HG02852 (cell line): ENCODE measurements at regions not wholly inside any gene's neighbourhood (a gene's known extent, or its start where the extent isn't known, plus 50 kb on each side); places are given as distances from the start of the nearest gene placed in this dataset.
"Not testable (repeated sequence)": the region's sequence is repeated elsewhere in the genome, so short reads cannot be mapped to it uniquely, and the experiment has no call there.

Experiments used
- ATAC-seq: cut with Tn5 transposase; IDR thresholded peaks from one replicate; pipeline ENCODE4 v1.9.1; 2021; ENCODE audit warnings: mild to moderate bottlenecking, moderate library complexity; ENCODE audit not compliant: unreplicated experiment

DNA sequence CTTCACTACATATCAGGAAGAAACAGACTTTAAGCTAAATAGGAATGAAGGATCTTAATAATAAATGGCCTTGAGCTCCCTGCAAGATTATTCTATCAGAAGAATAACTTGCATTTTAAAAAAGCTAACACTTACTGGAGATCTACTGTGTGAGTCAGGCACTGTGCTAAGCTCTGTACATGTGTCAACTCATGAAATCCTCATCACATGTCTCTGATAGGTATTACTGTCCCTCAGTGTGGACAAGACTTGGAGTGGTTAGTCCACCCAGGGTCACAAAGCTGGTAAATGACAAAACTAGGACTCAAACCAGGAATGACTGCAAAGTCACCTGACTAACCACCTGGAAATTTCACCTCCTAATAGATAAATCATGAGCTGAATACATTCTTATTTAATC, 57.1 kb upstream of the KCTD7 start:
- ATAC-seq = no peak

DNA sequence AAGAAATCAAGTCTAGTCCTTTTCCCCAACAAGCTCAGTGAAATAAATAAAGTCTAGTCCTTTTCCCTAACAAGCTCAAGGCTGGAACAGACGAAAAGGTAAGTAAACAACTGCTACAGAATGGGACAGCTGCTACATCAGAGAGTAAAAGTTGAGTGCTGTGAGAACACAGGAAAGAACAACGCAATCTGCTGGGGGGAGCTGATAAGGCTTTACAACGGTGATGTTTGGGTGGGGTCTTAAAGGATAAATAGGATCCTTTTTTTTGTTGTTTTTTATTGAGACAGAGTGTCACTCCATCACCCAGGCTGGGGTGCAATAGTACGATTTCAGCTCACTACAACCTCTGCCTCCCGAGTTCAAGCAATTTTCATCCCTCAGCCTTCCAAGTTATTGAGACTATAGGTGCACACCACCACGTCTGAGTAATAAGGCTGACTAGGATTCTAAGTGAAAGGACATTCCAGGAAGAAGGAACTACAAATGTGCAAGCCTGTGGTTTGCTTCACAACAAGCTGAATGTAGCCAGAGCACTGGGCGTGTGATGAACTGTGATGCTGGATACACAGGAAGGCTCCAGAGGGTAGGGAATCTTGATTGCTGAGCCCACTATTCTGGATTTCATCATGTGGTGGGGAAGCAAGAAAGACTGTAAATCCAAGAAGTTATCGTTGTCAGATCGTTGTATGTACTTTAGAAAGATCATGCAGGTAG, 54.7 kb upstream of the KCTD7 start:
- ATAC-seq = not testable (repeated sequence)

DNA sequence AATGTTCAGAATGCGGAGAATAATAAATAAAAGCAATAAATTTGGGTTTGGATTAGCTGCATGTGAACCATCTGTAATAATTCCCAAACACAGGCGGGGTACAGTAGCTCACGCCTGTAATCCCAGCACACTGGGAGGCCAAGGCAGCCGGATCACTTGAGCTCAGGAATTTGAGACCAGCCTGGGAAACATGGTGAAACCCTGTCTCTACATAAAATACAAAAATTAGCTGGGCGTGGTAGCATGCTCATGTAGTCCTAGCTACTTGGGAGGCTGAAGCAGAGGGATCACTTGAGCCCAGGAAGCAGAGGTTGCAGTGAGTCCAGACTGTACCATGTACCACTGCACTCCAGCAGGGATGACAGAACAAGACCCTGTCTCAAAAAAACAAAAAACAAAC, 53.9 kb upstream of the KCTD7 start:
- not testable (repeated sequence) for ATAC-seq

DNA sequence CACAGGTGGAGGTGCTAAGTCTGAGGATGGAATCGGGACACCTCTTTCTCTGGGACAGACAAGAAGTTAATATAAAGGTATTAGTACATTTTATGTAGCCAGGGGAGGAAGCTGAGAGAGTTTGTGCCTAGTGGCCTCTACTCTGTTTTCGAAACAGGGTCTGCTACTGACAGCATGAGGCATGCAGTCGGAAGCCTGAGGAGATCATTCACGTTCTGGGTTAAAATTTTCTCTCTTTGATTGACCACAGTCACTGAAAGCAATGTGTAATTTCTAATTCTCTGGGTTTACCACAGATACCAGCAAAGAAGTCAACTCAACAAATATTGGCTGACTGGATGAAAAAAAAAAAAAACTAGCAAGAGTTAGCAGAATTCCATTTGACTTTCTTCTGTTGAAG, 53.3 kb upstream of the KCTD7 start:
- ATAC-seq = no peak

DNA sequence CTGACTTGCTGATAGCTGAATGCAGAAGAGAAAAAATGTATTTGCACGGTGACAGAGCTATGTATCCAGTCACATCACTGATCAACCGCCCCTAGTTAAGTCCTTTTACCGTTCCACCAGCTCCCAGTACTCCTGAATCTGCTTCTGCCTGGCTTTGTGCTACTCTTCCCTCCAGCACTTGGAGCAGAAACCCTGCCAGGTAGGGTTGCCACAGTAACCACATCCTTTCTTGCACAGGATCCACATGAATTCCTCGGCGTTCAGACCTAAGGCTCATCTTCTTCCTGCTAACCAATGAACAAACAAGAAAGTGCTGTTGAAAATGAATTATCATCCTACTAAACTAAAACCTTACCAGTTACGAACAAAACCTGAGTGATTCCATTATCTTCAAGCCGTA, 52.0 kb upstream of the KCTD7 start:
- no peak for ATAC-seq
